Breast epithelium (tissue), 4 donors: ENCODE measurements at regions not wholly inside any gene's neighbourhood (a gene's known extent, or its start where the extent isn't known, plus 50 kb on each side); places are given as distances from the start of the nearest gene placed in this dataset.
"Not testable (repeated sequence)": the region's sequence is repeated elsewhere in the genome, so short reads cannot be mapped to it uniquely, and the experiment has no call there.

Source experiments
- DNase-seq, 2 donors: peaks; one replicate each; pipeline ENCODE4 v3.0.0-alpha.2; 2019; ENCODE audit warnings: low spot score in 2 of 2
- H3K27ac ChIP-seq, 2 donors: fragments of 200-600 bp; sonication (generic) in 1 of 2; one replicate each; pipeline ENCODE4 v1.5.1; 2016 to 2019; ENCODE audit warnings: mild to moderate bottlenecking in 1 of 2
- H3K27me3 ChIP-seq, 2 donors: fragments of 200-600 bp; sonication (generic) in 1 of 2; one replicate each; pipeline versions ENCODE4 v1.5.1 to v1.6.0; 2017 to 2019; ENCODE audit warnings: control low read depth in 1 of 2, mild to moderate bottlenecking in 1 of 2
- H3K36me3 ChIP-seq: fragments of 200-600 bp; one replicate; pipeline ENCODE4 v1.5.1; 2019
- H3K4me1 ChIP-seq, 2 donors: fragments of 200-600 bp; sonication (generic); one replicate each; pipeline ENCODE4 v1.5.1; 2016 to 2019; ENCODE audit warnings: control low read depth in 1 of 2
- H3K4me3 ChIP-seq, 3 donors: fragments of 200-600 bp; sonication (generic); 1 replicate in 2 of 3; 2 replicates in 1 of 3; pipeline ENCODE4 v1.5.1; 2016 to 2019; ENCODE audit warnings: mild to moderate bottlenecking in 3 of 3, moderate library complexity in 2 of 3
- H3K9me3 ChIP-seq, 2 donors: fragments of 200-600 bp; sonication (generic) in 1 of 2; one replicate each; pipeline ENCODE4 v1.5.1; 2016 to 2019; ENCODE audit warnings: control low read depth in 1 of 2
- POLR2A ChIP-seq: fragments of 450-650 bp; IDR thresholded peaks from one replicate; pipeline ENCODE4 v1.6.1; 2016; ENCODE audit warnings: antibody characterized with exemption, mild to moderate bottlenecking, moderate library complexity
- POLR2AphosphoS5 ChIP-seq, 3 donors: sonication (generic); formaldehyde crosslinking; IDR thresholded peaks; one replicate each; pipeline ENCODE4 v1.6.1; 2017; ENCODE audit warnings: antibody characterized with exemption in 3 of 3
- intact Hi-C: fragments of 100-400 bp; cut with DNase I; formaldehyde crosslinking; loops from one replicate; pipeline ENCODE4 v1.15.1; 2023; ENCODE audit warnings: low total_unique reads
- TF ChIP-seq, protein P1 (sequence below), 3 donors: fragments of 450-650 bp; IDR thresholded peaks; one replicate each; pipeline ENCODE4 v1.5.1; 2016 to 2017; ENCODE audit warnings: antibody characterized with exemption in 3 of 3, mild to moderate bottlenecking in 3 of 3, moderate library complexity in 3 of 3

DNA sequence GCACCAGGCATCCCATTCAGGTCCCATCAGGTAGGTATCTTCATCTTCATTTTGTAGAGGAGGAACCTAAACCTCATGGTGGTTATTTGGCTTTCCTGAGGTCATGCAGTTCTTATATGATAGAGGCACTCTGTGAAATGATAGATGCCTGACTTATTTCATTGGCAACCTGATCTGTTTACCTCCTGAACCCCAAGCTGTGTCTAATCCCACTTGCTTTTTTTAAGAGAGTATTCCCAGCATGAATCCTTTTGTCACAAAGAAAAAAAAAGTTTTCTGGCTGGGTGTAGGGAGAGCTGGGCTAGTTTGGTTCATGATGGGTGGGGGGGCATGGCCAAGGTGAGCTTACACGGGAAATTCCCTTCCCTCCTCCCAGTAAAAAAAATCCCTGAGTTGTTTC lies 154.2 kb downstream of the TENT5C start:
- Histone ChIP-seq H3K27me3 (no peaks in the 10 kb centered on the region), H3K4me3 (no peak overlapping the region), H3K36me3 (no peaks in the 10 kb centered on the region), H3K27ac (no peak overlapping the region), H3K9me3 (no peaks in the 10 kb centered on the region), H3K4me1 (no peaks in the 10 kb centered on the region)
- intact Hi-C loops = no loop called here
- TF ChIP-seq, protein P1, sequence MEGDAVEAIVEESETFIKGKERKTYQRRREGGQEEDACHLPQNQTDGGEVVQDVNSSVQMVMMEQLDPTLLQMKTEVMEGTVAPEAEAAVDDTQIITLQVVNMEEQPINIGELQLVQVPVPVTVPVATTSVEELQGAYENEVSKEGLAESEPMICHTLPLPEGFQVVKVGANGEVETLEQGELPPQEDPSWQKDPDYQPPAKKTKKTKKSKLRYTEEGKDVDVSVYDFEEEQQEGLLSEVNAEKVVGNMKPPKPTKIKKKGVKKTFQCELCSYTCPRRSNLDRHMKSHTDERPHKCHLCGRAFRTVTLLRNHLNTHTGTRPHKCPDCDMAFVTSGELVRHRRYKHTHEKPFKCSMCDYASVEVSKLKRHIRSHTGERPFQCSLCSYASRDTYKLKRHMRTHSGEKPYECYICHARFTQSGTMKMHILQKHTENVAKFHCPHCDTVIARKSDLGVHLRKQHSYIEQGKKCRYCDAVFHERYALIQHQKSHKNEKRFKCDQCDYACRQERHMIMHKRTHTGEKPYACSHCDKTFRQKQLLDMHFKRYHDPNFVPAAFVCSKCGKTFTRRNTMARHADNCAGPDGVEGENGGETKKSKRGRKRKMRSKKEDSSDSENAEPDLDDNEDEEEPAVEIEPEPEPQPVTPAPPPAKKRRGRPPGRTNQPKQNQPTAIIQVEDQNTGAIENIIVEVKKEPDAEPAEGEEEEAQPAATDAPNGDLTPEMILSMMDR (IDR thresholded peaks at IDR 0.05) = no peak
- no peak for TF ChIP-seq POLR2AphosphoS5 (IDR thresholded peaks at IDR 0.05)
- TF ChIP-seq POLR2A = no peak
- DNase-seq = no peak

GRCh38 chr1:117760485-117760884 lies 154.6 kb downstream of the TENT5C start:
- Histone ChIP-seq H3K9me3 (no peaks in the 10 kb centered on the region), H3K36me3 (no peaks in the 10 kb centered on the region), H3K27ac (no peak overlapping the region), H3K4me3 (no peak overlapping the region), H3K4me1 (no peaks in the 10 kb centered on the region), H3K27me3 (no peaks in the 10 kb centered on the region)
- no peak for DNase-seq
- intact Hi-C loops = no loop called here
- TF ChIP-seq POLR2A = no peak
- TF ChIP-seq POLR2AphosphoS5 (IDR thresholded peaks at IDR 0.05) = no peak
- TF ChIP-seq, protein P1 (IDR thresholded peaks at IDR 0.05) = no peak

- H3K27ac ChIP-seq, DNase-seq, H3K4me3 ChIP-seq, H3K27me3 ChIP-seq, H3K4me1 ChIP-seq, intact Hi-C loops, H3K36me3 ChIP-seq: not testable (repeated sequence)
- peaks cover 8 to 34% of the 10 kb centered on the region in 2 donors for H3K9me3 ChIP-seq
These were observed 161.7 kb downstream of the GDAP2 start for GRCh38 chr1:117767756-117768155.

GRCh38 chr1:117770981-117771531 lies 158.4 kb downstream of the GDAP2 start:
- no peaks in the 10 kb centered on the region for H3K27me3 ChIP-seq
- intact Hi-C loops = no loop called here
- TF ChIP-seq POLR2AphosphoS5 (IDR thresholded peaks at IDR 0.05) (no peak), POLR2A (no peak)
- TF ChIP-seq, protein P1 (IDR thresholded peaks at IDR 0.05) = no peak
- H3K4me1 ChIP-seq = no peaks in the 10 kb centered on the region
- peaks cover 8 to 34% of the 10 kb centered on the region in 2 donors for H3K9me3 ChIP-seq
- no peak for DNase-seq
- H3K27ac ChIP-seq = no peak overlapping the region
- H3K4me3 ChIP-seq = no peak overlapping the region
- H3K36me3 ChIP-seq = no peaks in the 10 kb centered on the region

- TF ChIP-seq POLR2A (no peak), POLR2AphosphoS5 (IDR thresholded peaks at IDR 0.05) (no peak)
- TF ChIP-seq, protein P1 (IDR thresholded peaks at IDR 0.05) = no peak
These were observed 150.1 kb downstream of the GDAP2 start for GRCh38 chr1:117779364-117779763.

More at GRCh38 chr1:117779364-117779763, 150.1 kb downstream of the GDAP2 start:
- intact Hi-C loops = no loop called here
- Histone ChIP-seq H3K9me3 (no peaks in the 10 kb centered on the region), H3K36me3 (no peaks in the 10 kb centered on the region), H3K27me3 (no peaks in the 10 kb centered on the region), H3K4me1 (no peaks in the 10 kb centered on the region), H3K4me3 (no peak overlapping the region), H3K27ac (no peak overlapping the region)
- DNase-seq = no peak
